K562 (cell line): ENCODE measurements at regions not wholly inside any gene's neighbourhood (a gene's known extent, or its start where the extent isn't known, plus 50 kb on each side); places are given as distances from the start of the nearest gene placed in this dataset.

Experiments used
- E2F3 ChIP-seq: fragments of 250-450 bp; sonication (Bioruptor Pico); IDR thresholded peaks from 2 replicates; pipeline ENCODE4 v1.4.0; 2020; ENCODE audit warnings: mild to moderate bottlenecking
- GMEB1 ChIP-seq: fragments of 250-450 bp; sonication (Bioruptor Pico); IDR thresholded peaks from 2 replicates; pipeline ENCODE4 v1.4.0; 2020; ENCODE audit warnings: mild to moderate bottlenecking
- RERE ChIP-seq: sonication (generic); formaldehyde crosslinking; IDR thresholded peaks from 2 replicates; pipeline ENCODE4 v1.8.0; 2023; ENCODE audit warnings: missing genetic modification reagents, mild to moderate bottlenecking, borderline replicate concordance
- SIN3B ChIP-seq: fragments of 450-650 bp; IDR thresholded peaks from 2 replicates; pipeline ENCODE4 v1.6.1; 2017; ENCODE audit warnings: low read depth, mild to moderate bottlenecking, moderate library complexity

DNA sequence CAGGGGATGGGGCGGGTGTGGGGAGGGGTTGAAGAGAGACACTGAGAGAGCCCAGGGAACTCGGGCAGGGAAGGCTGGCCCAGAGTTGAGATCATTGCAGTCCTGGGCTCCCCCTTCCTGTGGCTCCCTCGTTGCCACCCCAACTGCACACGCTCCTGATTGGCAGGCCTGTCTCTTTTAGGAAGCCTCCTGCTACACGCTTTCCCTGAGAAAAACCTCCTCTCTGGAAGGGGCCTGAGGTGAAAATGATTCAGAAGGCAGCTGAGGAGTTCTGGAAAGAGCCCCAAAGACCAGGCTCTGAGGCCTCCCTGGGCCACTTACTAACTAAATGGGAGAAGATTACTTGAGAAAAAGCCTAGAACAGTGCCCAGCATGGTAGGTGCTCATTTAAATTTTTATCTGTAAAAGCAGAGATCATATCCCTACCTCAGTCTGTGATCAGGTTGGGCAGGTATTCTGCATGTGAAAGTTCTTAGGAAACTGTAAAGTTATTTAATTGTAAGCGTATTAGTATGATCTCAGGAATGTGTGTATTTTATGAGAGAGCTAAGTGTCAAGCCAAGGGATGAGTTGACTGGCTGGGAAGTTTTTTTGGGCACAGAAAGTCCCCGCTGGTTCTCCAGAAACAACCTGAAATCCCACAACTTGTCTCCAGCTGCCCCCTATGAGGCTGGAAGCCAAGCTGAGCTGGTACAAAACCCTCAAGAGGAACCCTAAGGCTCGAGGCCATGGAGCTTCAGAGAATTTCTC, 65.2 kb upstream of the EPS8L3 start (continued):
- TF ChIP-seq RERE (CRISPR knock-in tag) (no peak), GMEB1 (CRISPR knock-in tag) (no peak), SIN3B (no peak), E2F3 (CRISPR knock-in tag) (no peak)
